Body of pancreas (tissue), 4 donors: ENCODE measurements at regions not wholly inside any gene's neighbourhood (a gene's known extent, or its start where the extent isn't known, plus 50 kb on each side); places are given as distances from the start of the nearest gene placed in this dataset.
"Not testable (repeated sequence)": the region's sequence is repeated elsewhere in the genome, so short reads cannot be mapped to it uniquely, and the experiment has no call there.

Experiments used
- CTCF ChIP-seq, 7 experiments: fragments of 450-650 bp in 4 of 7; fragments of 200-600 bp in 3 of 7; sonication (generic) in 3 of 7; IDR thresholded peaks; one replicate each; pipeline ENCODE4 v1.5.1; 2016 to 2019; ENCODE audit warnings: antibody characterized with exemption in 7 of 7
- POLR2A ChIP-seq, 3 donors: fragments of 450-650 bp; IDR thresholded peaks; one replicate each; pipeline ENCODE4 v1.6.1; 2016; ENCODE audit warnings: antibody characterized with exemption in 3 of 3, mild to moderate bottlenecking in 2 of 3

- TF ChIP-seq CTCF, POLR2A (IDR thresholded peaks at IDR 0.05): not testable (repeated sequence)
These were observed 146.0 kb upstream of the SOD1 start for GRCh38 chr21:31513541-31513940.
